UCSD-AML1 (cell line): ENCODE measurements at regions not wholly inside any gene's neighbourhood (a gene's known extent, or its start where the extent isn't known, plus 50 kb on each side); places are given as distances from the start of the nearest gene placed in this dataset.

Experiments used
- DNase-seq: peaks from one replicate; lab custom pipeline; 2025; ENCODE audit not compliant: unreplicated experiment; lab: John Stamatoyannopoulos, UW

DNA sequence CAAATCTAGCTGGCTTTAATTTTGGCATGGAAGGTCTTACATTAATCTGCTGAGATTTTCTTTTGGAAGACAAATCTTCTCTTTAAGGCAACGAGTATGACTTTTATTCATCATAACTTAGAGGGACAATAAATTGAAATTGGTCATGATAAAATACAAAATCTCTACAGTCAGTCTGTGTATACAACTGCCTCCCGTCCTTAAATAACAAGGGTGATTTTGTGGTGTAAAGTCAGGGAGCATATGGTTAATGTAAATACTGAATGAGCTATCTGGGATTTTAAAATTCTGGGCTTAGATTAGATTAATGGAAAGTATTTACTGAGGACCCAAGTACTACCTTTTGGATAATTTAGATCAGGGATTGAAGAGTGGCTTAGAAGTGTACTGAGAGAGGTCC is 328.4 kb upstream of the HAND2 start:
- no peak for DNase-seq

DNA sequence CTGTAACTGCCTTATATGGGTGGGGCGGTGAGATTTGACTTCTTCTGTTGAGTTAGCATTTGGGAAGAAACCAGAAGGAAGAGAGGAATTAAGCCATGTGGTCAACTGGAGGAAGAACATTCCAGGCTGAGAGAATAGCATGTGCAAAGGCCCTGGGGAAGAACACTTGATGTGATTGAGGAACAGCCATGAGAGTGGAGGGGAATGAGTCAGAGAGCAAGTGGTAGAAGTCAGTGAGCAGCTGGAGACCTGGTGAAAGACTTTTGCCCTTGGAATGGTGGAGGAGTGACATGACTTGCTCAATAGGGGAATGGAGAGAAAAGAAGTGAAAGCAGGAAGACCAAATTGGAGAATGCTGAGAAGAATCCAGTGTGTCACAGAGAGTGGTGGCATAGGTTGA is 327.8 kb upstream of the HAND2 start:
- no peak for DNase-seq

DNA sequence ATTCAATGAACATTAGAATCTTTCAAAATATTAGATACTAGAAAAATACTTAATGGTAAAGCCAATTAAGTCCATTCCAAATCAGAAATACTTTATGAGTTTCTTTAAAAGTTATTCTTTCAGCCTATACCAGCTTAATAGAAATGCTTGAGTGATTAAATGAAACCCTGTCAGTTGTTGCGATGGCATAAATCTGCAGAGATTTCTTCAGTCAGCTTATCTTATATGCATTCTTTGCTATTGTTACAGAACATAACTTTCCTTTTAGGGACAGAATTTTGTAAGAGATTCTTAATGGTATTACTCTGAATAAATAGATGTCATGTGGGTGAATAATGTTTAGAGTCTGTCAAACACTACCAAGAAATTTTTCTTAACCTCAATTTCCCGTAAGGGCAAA is 325.0 kb upstream of the HAND2 start:
- no peak for DNase-seq

DNA sequence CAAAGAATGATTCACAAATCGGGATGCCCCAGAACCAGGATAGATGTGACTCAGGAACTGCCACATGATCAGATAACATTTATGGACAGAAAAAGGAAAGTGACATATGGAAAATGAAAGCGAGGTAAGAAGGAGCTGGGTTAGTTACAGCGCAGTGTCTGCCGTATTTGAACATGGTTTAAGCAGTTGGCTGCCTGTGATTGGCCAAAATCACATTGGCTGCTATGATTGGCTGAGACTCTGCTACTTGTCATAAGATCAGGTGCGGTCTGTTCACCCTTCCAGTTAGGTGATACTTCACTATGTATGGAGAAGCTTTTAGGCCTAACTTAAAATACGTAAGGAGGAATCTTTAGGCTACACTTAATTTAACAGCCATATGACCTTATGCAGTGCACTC is 322.7 kb upstream of the HAND2 start:
- DNase-seq = no peak

DNA sequence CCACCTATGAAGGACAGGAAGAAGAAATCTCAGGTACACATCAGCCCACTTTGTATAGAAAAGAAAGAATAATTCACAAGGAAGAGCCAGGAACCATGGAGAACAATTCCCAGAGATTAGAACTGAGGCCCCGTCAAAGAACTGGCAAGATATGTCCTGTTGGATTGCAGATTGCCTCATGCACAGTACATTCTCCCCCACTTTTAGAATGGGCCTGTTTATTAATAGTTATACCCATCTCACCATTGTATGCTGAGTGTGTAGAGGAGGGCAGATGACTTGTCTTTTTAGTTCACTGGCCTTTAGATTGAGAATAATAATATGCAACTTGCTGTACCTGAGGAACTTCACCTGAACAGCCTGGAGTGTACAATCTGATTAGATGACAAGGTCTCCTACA is 315.6 kb upstream of the HAND2 start:
- no peak for DNase-seq

DNA sequence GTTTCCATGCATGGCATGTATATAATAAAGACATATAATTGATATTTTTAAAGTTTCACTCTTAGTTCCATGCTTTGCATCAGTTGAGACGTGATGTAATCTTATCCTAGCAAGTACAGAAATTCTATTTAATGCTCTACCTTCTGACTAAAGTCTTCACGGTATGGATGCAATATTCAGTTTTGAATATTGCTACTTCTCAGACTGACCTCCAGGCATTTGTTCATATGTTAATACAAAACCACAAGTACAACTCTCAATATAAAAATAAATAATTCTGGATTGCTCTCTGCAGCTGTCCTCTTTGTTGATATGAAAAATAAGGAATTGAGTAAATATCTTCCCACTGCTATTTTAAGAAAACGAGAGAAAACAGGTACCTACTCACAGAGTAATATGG is 309.8 kb upstream of the HAND2 start:
- DNase-seq = no peak

DNA sequence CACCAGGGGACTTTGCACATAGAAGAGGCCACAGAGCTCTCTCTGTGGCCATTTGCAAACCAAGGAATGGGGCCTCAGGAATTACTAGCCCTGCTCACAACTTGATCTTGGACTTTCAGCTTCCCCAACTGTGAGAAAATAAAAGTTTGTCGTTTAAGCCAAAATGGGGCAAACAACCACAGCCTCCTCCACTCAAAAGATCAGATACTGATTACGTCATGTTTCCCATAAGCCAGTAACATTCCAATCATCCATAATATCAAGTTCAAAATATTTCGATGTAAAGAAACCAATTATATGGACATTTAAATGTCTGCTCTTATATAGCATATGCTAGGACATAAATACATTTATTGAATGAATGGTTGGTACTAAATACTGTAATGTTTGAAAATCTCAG is 307.5 kb upstream of the HAND2 start:
- no peak for DNase-seq

DNA sequence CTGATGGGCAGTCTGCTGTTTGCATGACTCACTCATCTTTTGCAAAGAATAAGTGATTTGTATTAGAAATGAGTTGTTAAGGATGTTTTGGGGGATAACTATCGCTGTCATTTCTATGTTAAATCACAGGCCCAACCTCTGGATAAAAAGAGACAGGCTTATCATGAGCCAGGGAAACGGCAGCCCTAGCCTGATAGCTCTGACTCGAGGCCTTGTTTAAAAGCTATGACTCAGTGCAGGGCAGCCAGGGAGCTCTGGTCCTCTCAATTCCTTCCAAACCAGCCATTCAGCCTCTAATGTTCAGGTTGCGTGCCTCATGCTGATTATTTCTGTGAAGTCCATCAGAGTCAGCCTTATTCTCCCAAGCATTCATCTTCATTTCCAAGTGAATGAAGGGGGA is 305.9 kb upstream of the HAND2 start:
- no peak for DNase-seq

DNA sequence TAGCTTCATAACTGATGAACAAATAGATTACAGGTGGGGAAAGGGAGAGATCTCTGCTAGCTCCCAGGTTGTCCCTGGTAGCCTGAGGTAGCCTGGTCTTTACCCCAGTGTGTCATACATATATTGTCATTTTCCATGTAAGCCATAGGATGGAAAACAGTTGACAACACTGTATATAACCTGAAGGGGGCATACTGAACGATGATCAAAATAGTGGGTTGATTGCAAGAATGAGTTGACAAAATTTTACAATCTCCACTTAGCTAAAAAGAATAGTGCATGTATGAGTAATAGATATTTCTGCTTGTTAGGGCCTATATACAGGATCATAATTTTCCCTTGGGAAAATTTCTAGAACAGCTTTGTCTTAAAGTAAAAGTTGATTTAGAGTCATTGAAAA is 304.1 kb upstream of the HAND2 start:
- no peak for DNase-seq

DNA sequence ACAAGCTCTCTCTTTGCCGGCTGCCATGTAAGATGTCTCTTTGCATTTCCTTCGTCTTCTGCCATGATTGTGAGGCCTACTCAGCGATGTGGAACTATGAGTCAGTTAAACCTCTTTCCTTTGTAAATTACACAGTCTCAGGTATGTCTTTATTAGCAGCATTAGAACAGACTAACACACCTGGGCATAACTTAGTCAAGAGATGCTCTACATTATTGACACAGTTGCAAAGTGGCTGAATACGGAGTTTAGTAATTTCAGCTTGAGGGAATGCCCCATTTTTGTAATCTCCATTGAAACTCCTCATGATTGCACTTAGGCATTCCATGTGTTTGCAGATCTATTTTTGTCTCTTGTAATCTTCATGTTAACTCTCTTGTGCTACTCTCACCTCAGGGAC is 299.5 kb upstream of the HAND2 start:
- DNase-seq = no peak

DNA sequence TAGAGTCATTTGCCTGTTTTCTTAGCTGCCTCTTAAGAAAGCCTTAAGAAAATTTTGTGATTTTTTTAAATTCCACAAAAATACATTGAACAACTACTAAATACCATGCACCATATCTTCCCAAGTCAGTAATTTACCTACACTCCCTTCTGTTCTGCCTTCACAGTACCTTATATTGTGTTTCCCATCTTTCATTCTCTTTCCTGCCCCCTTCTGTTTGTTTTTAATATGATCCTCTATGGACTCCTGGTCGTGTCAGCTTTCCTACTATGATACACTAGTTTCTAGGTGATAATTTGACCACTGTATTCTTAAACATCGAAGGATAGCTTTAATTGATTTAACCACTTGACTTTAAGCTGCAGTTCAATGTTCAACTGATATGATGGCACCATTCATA is 297.7 kb upstream of the HAND2 start:
- DNase-seq = no peak

DNA sequence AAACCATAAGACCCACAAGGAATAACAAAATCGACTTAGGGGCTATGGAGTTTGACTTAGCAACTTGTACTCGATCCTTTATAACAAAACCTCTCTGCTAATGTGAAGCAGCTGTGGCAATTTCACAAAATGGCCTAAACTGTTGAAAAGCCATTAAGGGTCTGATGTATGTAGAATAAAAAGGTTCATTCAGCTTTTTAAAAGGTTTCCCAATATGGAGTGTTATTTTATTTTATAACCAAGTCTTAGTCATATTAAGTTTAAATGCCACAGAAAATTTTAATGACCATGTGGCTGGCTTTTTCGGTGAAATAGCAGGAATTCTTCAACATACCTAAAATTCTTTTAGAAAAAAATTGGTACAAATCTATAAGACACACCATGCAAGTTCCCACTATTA is 291.8 kb upstream of the HAND2 start:
- DNase-seq = no peak

DNA sequence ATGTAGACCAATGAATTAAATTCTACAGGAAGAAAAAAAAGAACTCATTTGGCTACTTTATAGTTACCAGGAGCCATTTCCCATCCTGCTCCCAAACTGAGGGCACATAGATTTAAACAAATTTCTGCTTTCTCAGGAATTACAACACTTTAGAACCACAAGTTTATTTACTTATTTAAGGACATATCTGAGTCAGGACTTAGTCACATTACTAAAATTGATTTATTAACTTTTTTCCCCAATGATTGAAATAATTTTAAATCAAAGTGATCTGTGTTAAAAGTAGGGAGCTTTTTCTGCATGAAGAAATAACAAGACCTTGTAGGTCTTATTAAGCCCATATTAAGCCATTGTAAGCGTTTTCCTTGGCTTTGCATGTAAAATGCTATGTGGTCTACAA is 291.0 kb upstream of the HAND2 start:
- no peak for DNase-seq

DNA sequence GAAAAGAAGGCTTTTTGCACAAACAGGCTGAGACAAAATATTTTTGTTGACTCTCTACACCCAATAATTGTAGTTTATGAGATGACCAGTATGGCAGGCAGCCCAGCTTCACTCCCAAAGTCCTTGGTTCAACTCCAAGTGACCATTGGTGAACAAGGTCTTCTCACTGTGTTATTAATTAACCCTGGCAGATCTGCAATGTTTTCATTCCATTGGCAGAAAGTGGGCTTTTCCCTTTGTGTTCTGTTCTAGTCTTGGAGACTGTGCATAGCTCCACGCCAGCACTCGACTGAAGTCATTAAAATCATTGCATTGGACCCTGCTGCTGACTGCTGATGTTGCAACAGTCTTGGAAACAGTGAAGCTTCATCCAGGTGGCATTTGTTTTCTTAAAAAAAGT is 277.3 kb upstream of the HAND2 start:
- DNase-seq = no peak

DNA sequence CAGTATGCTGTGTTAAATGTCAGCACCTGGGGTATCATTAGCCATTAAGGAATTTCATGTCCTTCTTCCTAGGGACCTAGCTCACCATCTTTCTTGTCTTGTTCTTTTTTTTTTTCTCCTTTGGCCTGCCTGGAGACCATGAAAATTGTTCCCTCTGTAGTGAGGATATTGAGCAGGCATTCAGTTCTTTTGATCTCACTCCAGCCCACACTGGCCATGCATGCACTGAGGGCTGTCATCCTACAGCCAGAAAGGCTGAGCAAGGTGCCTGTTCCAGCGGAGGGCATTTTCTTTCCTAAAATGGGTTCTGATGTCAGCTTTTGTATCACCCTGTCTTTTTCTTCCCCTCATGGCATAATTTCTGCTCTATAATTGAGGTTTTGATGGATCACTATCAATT is 275.9 kb upstream of the HAND2 start:
- DNase-seq = no peak

DNA sequence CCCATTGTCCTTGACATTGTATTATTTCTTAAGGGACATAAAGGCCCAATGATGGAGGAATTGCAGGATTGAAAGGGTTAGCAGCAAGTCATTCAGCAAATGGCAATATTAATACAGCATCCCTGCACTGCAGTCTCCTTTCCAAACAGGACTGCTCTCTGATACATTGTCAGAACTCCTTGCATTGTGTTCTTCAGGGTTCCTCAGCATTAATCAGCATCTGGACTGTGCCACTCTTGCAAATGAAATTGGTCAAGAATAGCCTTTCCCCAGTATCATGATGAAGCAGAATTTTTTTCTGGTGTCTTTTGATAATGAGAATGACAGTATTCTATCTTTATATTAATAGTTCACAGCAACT is 272.6 kb upstream of the HAND2 start:
- no peak for DNase-seq

DNA sequence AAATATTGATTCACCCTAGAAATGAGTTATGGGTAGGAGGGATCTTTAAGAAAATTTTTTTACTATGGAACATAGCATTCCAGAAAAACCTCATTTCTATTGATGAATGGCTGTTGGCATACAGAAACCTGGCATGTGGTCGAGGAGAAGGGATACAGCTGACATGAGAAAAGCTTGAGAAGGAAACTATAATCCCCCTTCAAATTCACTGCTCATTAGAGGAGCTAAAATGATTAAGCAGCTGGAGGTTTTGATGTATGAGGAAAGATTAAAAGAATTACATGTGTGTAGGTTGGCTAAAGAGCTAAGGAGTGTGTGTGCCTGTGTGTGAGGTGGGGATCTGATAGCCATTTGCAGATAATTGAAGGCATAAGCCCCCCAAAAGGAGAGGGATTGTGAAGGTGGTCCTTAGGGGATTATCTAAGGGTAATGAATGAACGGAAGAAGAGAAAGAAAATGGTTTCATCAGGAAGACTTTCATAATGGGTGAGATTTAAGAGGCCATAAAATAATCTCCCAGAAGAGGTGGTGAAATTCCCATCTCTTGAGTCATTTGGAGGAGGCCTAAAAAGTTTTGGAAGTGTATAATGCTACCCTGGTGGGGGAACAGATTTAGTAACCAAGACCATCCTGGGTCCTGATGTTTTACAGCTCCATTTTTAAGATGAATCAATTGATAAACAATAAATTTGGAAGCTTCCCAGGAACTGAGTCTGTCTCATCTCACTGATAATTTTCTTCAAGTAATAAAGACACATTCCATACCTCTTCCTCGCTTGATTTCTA is 272.0 kb upstream of the HAND2 start:
- no peak for DNase-seq

DNA sequence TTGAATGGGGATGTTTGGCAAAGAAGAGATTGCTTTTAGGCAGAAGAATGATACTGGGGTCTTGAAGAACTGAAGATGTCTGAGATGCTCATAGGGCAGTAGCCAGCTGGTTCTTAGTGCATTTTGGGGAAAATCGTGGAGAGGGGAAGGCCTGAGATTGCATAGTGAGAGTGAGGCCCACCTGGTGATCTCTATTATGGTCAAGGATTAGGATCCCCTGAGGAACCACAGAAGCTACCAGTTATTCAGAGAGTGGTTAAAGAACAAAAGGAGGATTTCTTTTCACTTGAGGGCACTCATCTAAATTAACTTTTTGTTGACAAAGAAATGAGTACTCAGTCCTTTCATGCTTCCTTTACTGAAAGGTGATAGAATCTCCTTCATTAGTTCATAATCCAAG is 271.3 kb upstream of the HAND2 start:
- no peak for DNase-seq

DNA sequence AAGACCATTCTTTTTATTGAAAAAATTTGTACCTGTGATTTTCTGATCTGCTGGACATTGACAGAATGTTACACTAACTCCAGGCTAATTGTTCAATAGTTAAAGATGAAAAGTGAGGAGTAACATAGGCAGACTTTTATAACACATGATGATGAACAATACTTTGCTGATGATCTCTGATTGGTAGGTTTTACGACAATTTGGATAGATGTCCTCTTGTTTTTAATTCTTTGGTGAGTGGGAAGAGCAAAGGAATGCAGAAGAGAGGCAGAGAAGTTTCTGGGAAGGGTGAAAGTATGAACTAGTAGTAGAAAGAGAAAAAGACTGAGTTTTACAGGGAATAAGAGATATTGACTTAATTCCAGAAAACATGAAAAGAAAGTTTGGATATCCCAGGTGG is 267.3 kb upstream of the HAND2 start:
- DNase-seq = no peak

DNA sequence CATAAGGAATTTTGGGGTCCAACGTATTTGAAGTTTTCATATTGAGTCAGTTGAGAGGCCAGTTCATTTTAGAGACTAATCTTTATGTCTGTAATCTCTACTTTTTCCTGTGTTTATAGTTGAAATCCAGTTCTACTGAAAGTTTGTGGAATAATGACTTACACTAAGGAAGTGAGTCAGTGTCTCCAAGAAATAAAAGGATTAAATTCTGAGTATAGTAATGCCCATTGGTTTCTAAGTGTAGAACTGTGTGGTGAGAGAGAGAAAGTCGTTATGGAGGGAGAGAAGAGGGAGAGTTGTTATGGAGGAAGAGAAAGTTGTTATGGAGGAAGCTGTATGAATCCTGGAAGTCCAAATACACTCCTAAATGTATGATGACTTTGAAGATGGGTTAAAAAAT is 264.6 kb upstream of the HAND2 start:
- DNase-seq = no peak

DNA sequence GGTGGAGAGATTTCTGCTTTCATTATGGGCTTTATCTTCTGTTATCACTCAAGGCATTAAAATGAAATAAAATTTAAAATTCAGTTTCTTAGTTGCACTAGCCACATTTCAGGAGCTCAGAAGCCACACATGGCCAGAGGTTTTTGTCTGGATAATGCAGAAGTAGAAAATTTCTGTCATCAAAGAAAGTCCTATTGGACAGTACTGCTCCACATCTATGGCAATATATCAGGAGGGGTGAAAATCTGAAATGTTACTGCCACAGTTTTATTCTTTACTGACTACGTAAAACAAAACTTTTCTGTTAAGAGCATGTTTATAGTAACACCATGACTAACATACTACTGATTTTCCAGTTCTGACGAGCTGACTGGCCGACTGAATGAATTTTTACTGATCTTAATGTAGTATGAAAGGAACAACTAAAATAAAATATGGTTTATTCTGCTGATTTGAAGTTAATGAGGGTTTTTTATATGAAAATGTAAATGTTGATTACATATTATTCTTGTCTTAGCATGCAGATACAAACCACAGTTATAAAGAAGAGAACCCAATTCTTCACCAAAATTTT is 264.0 kb upstream of the HAND2 start:
- no peak for DNase-seq

DNA sequence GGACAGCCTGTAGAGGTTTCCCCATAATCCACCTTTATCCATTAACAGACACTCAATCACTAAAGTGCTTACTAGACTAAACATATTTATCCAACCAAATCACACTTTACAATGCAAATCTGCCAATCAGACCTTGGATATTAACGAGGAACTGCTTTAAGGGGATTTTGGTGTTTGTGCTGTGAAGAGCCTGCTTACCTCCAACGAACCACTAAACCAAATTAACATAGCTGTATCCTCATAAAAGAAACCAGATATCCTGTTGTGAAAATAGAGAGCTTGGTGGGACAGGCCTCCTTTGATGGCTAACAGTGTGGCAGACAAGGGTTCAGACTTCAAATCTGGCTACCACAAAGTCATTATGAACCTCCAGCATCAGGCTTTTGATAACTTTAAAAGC is 252.6 kb upstream of the HAND2 start:
- no peak for DNase-seq

DNA sequence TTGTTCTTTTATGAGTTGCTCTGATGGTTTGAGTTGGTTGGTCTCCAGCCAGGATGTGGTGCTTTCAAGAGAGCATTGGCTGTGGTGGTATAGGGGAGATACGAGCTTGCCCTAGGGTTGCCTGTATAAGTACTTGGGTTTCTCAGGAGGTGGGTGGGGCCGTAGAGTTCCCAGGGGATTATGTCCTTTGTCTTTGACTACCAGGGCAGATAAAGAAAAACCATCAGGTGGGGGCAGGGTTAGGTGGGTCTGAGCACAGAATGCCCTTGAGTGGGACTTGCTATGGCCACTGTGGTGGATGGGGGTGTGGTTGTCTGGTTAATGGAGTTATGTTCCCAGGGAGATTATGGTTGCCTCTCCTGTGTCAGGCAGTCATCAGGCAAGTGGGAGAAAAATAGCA is 247.9 kb upstream of the HAND2 start:
- no peak for DNase-seq
